ENCODE measurements at regions not wholly inside any gene's neighbourhood (a gene's known extent, or its start where the extent isn't known, plus 50 kb on each side); places are given as distances from the start of the nearest gene placed in this dataset.

- no peaks in the 10 kb centered on the region for H3K27me3 ChIP-seq
- H3K4me1 ChIP-seq, result peaks cover 70% of the 10 kb centered on the region
- H3K9me3 ChIP-seq, result no peaks in the 10 kb centered on the region
- intact Hi-C loops (cut with DNase I), result no loop called here
- H3K4me3 ChIP-seq, result no peak overlapping the region
- no peaks in the 10 kb centered on the region for H3K36me3 ChIP-seq (replicated peaks in 1 of 2; ENCODE audit: insufficient read depth in 1 of 2, low read depth in 2 of 2)
- ATAC-seq (no peak), DNase-seq (no peak)
- H3K27ac ChIP-seq, result peak overlapping the region in 2 of 4 donors; percentile 36 to 37
- 51 to 56% methylated on average over 20 to 21 of the region's 21 CpGs for WGBS, 2 donors
- TF ChIP-seq, protein P1, sequence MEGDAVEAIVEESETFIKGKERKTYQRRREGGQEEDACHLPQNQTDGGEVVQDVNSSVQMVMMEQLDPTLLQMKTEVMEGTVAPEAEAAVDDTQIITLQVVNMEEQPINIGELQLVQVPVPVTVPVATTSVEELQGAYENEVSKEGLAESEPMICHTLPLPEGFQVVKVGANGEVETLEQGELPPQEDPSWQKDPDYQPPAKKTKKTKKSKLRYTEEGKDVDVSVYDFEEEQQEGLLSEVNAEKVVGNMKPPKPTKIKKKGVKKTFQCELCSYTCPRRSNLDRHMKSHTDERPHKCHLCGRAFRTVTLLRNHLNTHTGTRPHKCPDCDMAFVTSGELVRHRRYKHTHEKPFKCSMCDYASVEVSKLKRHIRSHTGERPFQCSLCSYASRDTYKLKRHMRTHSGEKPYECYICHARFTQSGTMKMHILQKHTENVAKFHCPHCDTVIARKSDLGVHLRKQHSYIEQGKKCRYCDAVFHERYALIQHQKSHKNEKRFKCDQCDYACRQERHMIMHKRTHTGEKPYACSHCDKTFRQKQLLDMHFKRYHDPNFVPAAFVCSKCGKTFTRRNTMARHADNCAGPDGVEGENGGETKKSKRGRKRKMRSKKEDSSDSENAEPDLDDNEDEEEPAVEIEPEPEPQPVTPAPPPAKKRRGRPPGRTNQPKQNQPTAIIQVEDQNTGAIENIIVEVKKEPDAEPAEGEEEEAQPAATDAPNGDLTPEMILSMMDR (IDR thresholded peaks at IDR 0.05), result no peak
- TF ChIP-seq POLR2A (IDR thresholded peaks at IDR 0.05), result no peak
Observed at GRCh38 chr16:85171759-85172454, 59.6 kb upstream of the CIBAR2 start.

GRCh38 chr16:85172455-85173145, 60.3 kb upstream of the CIBAR2 start:
- Histone ChIP-seq H3K27me3 (no peaks in the 10 kb centered on the region), H3K9me3 (no peaks in the 10 kb centered on the region), H3K27ac (peak overlapping the region in 2 of 4 donors; percentile 36 to 37), H3K4me3 (no peak overlapping the region), H3K36me3 (replicated peaks in 1 of 2; ENCODE audit: insufficient read depth in 1 of 2, low read depth in 2 of 2) (no peaks in the 10 kb centered on the region), H3K4me1 (peaks cover 63% of the 10 kb centered on the region)
- intact Hi-C loops (cut with DNase I), result no loop called here
- ATAC-seq, result peak; percentile 47
- WGBS, 2 donors, result 35% methylated on average over 26 to 28 of the region's 28 CpGs
- DNase-seq, result peak; percentile 59 to 81 (median 78)
- no peak for TF ChIP-seq POLR2A (IDR thresholded peaks at IDR 0.05)
- TF ChIP-seq, protein P1 (IDR thresholded peaks at IDR 0.05), result peak; percentile 34 to 72 (median 67)

- H3K4me3 ChIP-seq, result no peak overlapping the region
- intact Hi-C loops (cut with DNase I), result no loop called here
- WGBS, 2 donors, result 46 to 49% methylated on average over 14 of the region's 14 CpGs
- TF ChIP-seq, protein P1 (IDR thresholded peaks at IDR 0.05), result peak in 1 of 7 experiments; percentile 4
- TF ChIP-seq POLR2A (IDR thresholded peaks at IDR 0.05), result no peak
- no peaks in the 10 kb centered on the region for H3K27me3 ChIP-seq
- H3K9me3 ChIP-seq, result no peaks in the 10 kb centered on the region
- H3K36me3 ChIP-seq (replicated peaks in 1 of 2; ENCODE audit: insufficient read depth in 1 of 2, low read depth in 2 of 2), result no peaks in the 10 kb centered on the region
- peaks cover 55% of the 10 kb centered on the region for H3K4me1 ChIP-seq
- peak overlapping the region in 3 of 4 donors; percentile 19 to 53 (median 39) for H3K27ac ChIP-seq
- DNase-seq, result no peak
- no peak for ATAC-seq
Observed at GRCh38 chr16:85173146-85173980, 61.1 kb upstream of the CIBAR2 start.

GRCh38 chr16:85173981-85174751, 61.9 kb upstream of the CIBAR2 start:
- Histone ChIP-seq H3K9me3 (no peaks in the 10 kb centered on the region), H3K27me3 (no peaks in the 10 kb centered on the region), H3K4me3 (no peak overlapping the region), H3K36me3 (replicated peaks in 1 of 2; ENCODE audit: insufficient read depth in 1 of 2, low read depth in 2 of 2) (no peaks in the 10 kb centered on the region), H3K4me1 (peaks cover 52% of the 10 kb centered on the region), H3K27ac (peak overlapping the region; percentile 19 to 53 (median 38))
- peak; percentile 18 for ATAC-seq
- peak in 3 of 4 donors; percentile 51 to 71 (median 68) for DNase-seq
- no peak for TF ChIP-seq POLR2A (IDR thresholded peaks at IDR 0.05)
- TF ChIP-seq, protein P1 (IDR thresholded peaks at IDR 0.05), result no peak
- WGBS, 2 donors, result 44 to 46% methylated on average over 16 of the region's 16 CpGs
- intact Hi-C loops (cut with DNase I), result no loop called here

All from body of pancreas (tissue), 4 donors.